ENCODE measurements at regions not wholly inside any gene's neighbourhood (a gene's known extent, or its start where the extent isn't known, plus 50 kb on each side); places are given as distances from the start of the nearest gene placed in this dataset.
A peak's percentile ranks its signal among the peaks of the same experiment; 100 is the strongest.
"Not testable (repeated sequence)": the region's sequence is repeated elsewhere in the genome, so short reads cannot be mapped to it uniquely, and the experiment has no call there.

DNA sequence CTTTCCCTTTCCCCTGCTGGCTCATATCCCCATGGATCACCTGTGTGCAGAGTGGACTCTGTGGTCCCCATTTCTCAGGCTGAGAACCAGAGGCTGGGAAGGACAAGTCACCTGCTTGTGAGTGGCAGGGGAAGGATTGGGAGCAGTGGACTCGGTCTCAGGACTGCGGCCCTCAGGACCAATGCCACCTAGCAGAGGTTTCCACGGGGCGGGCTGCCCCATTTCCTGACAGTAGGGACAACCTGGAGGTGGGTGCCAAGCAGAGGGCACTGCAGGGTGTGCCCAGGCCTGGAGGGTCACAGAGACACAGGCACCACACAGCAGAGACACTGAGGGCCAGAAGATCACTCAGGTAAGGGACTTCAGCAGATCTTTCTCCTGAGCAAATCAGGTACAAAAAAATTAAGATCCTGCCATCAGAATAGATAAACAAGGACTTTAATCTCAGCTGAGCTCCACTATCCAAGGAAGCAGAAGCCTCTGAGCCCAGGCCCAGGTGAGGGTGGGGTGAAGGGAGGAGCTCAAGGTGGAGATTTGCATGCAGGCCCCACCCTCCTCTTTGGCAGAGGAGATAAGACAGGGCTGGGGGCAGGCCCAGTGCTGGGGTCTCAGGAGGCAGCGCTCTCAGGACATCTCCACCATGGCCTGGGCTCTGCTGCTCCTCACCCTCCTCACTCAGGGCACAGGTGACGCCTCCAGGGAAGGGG lies 113.8 kb downstream of the GGTLC2 start:
- not testable (repeated sequence) for DNase-seq (ENCODE audit: low spot score)

- DNase-seq (ENCODE audit: low spot score): no peak
Observed at GRCh38 chr22:22759371-22759770, 115.0 kb downstream of the GGTLC2 start.

GRCh38 chr22:22759889-22760546 lies 115.6 kb downstream of the GGTLC2 start:
- no peak for DNase-seq (ENCODE audit: low spot score)

DNA sequence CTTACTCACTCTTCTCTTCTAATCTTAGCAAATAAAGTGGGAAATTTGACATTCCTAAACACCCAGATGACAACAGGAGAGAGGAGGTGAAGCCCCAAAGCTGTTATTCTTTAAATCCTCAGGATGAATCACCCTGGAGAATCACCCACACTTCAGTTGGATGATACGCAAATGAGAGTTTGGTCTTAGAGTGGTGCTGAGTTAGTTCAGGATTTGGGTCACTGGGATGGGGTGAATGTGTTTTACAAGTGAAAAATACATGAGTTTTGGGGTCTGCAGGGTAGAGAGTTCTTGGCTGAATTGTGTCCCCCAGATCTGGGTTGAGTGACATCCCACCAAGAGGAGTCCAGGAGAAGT lies 117.2 kb downstream of the GGTLC2 start:
- no peak for DNase-seq (ENCODE audit: low spot score)

DNA sequence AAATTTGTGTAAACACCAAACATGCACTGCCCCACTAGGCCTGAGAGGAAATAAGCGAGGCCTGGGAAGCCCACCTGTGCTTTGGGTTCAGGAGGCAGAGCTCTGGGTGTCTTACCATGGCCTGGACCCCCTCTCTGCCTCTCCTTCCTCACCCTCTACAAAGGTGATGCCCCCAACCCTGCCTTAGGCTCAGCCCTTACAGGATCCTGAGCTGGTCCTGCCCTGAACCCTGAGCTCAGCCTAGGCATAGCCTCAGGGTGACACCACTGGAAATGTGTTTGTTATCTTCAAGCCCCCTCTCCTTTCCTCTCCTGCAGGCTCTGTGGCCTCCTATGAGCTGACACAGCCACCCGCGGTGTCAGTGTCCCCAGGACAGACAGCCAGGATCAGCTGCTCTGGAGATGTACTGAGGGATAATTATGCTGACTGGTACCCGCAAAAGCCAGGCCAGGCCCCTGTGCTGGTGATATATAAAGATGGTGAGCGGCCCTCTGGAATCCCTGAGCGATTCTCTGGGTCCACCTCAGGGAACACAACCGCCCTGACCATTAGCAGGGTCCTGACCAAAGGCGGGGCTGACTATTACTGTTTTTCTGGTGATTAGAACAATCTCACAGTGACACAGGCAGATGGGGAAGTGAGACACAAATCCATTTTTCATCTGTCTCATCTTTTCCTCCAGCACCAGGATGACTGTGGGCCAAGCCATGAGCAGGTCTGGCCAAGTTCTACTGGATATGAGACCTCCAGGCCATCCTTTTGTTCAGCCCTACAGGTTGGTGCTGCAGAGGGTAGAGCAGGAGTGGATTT lies 117.8 kb downstream of the GGTLC2 start:
- no peak for DNase-seq (ENCODE audit: low spot score)

GRCh38 chr22:22763512-22763911 lies 119.1 kb downstream of the GGTLC2 start:
- no peak for DNase-seq (ENCODE audit: low spot score)

GRCh38 chr22:22764085-22764484 lies 119.7 kb downstream of the GGTLC2 start:
- no peak for DNase-seq (ENCODE audit: low spot score)

GRCh38 chr22:22767876-22768602 lies 119.6 kb upstream of the IGLL5 start:
- no peak for DNase-seq (ENCODE audit: low spot score)

GRCh38 chr22:22768885-22769284 lies 118.7 kb upstream of the IGLL5 start:
- DNase-seq (ENCODE audit: low spot score): no peak

DNA sequence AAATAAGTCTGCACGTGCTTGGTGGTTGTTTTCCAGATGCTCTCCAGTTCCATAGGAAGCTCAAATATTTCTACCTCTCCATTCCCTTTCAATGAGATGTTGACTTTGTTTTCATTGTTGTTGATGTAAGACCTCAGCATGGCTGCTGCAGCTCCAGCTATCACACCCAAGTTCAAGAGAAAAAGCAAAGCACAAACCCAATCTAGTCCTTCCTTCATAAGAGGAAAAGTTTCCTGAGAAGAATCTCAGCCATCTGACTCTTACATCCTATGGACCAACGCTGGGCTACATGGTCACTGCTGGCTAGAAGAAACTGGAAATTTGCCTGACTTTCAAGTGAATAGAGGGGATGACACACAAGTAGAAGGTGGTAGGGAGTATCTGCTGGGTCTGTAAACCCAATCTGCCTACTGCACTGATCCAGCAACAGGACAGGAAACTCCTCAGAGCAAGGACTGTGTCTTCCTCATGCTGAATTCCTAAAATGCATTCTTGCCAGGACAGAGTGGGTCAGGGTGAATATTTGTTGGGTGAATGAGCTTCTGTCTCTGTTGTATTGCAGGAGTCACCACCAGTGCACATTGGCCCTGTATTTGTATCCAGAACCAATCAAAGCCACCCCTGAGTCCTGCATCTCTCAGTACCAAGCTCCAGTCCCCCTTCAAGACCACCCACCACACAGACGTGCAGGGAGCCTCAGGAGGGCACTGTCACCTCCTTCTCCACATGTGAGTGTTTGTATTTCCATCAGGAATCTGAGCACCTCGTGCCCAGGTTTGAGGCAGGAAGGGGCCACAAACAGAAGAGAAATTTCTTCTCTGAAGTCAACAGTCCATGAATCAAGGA lies 118.0 kb upstream of the IGLL5 start:
- no peak for DNase-seq (ENCODE audit: low spot score)

DNA sequence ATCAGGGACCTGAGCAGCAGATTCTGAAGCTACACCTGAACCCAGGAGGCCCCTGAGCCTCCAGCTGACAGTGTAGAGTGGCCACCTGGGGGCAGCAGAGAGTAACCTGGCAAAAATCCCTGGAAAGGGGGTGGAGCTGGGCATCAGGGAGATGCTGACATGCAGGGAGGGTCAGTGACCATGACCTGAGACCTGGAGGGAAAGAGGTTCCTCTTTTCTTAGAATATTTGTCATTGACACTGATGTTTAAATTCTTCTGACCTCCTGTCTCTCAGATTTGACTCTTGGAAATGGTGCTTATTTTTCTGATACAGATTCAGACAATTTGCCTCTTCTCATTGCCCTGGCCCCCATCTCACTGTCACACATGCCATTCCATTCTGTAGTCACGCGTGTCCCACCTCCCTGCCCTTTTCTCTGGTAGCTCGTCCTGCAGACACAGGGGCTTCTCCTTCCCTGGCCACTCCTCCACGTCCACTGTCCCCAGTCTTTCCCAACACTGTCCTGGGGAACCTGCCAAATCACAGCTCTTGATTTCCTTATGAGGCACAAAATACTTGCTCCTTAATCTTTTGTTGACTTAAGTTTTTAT lies 117.2 kb upstream of the IGLL5 start:
- DNase-seq (ENCODE audit: low spot score): peak; percentile 39

GRCh38 chr22:22770881-22771280 lies 116.7 kb upstream of the IGLL5 start:
- DNase-seq (ENCODE audit: low spot score): no peak

DNA sequence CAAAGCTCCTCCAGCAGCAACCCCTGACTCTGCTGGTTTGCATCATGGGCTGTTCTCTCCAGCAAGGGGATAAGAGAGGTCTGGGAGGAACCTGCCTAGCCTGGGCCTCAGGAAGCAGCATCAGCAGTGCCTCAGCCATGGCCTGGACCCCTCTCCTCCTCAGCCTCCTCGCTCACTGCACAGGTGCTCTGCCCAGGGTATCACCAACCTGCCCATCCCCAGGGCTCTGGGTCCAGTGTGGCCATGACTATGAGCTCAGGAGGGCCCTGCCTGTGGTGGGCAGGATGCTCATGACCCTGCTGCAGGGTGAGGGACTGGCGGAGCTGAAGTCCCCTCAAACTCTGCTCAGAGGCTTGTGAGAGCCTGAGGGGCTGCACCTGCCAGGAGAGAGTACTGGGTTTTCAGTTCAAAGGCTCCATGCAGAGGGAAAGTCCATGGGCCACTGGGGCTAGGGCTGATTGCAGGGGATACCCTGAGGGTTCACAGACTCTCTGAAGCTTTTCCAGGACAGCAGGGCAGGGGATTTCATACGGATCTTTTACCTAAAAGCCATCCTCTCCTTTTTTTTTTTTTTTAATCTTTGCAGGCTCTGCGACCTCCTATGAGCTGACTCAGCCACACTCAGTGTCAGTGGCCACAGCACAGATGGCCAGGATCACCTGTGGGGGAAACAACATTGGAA lies 115.8 kb upstream of the IGLL5 start:
- no peak for DNase-seq (ENCODE audit: low spot score)

DNA sequence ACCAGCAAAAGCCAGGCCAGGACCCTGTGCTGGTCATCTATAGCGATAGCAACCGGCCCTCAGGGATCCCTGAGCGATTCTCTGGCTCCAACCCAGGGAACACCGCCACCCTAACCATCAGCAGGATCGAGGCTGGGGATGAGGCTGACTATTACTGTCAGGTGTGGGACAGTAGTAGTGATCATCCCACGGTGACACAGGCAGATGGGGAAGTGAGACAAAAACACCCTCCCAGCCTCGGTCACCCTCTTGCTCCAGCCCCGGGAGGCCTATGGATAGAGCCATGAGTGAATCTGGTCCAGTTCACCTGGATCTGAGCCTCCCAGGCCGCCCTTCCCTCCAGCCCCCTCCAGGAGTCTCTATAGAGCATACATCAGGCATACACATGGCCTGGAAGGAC lies 115.2 kb upstream of the IGLL5 start:
- DNase-seq (ENCODE audit: low spot score): no peak

DNA sequence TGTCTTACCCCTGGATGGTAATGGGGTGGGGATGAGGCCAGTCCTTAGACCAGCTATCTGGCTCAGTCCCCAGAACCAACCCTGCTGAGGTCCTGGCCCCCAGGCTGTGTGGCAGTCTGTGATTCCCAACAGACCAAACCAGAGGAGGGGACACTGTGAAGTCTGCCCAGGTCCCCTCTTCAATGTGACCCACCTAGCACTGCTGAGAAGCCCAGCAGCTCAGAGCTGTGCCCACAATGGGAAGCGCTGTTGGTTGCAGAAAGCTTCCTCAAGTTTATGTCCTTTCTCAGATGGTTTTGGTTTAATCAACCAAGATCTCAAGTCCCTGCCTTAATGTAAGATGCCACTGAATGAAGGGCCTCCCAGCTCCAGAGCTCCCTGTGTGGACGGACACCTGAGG lies 114.7 kb upstream of the IGLL5 start:
- no peak for DNase-seq (ENCODE audit: low spot score)

- no peak for DNase-seq (ENCODE audit: low spot score)
Observed at GRCh38 chr22:22773427-22773826, 114.2 kb upstream of the IGLL5 start.

GRCh38 chr22:22773979-22774604 lies 113.5 kb upstream of the IGLL5 start:
- no peak for DNase-seq (ENCODE audit: low spot score)

GRCh38 chr22:22774762-22775161 lies 112.9 kb upstream of the IGLL5 start:
- DNase-seq (ENCODE audit: low spot score): not testable (repeated sequence)

GRCh38 chr22:22776121-22776520 lies 111.5 kb upstream of the IGLL5 start:
- no peak for DNase-seq (ENCODE audit: low spot score)

GRCh38 chr22:22779213-22779612 lies 108.4 kb upstream of the IGLL5 start:
- DNase-seq (ENCODE audit: low spot score): no peak

Measured in hematopoietic multipotent progenitor cell treated with erythropoietin and hydrocortisone succinate and interleukin-3 and kit ligand, for 17 days (in vitro differentiated cells).